ENCODE measurements at regions not wholly inside any gene's neighbourhood (a gene's known extent, or its start where the extent isn't known, plus 50 kb on each side); places are given as distances from the start of the nearest gene placed in this dataset.

- Histone ChIP-seq H3K4me3 (ENCODE audit: low read depth, low read length) (no peak overlapping the region), H3K9me3 (no peaks in the 10 kb centered on the region), H3K4me1 (no peaks in the 10 kb centered on the region), H3K36me3 (no peaks in the 10 kb centered on the region), H3K27me3 (no peaks in the 10 kb centered on the region)
- no peak for DNase-seq
- no peak for TF ChIP-seq CTCF (IDR thresholded peaks at IDR 0.05; ENCODE audit: low read depth, low read length)
Measured at GRCh38 chrX:141375011-141375760, 132.9 kb upstream of the SPANXC start.

- no peaks in the 10 kb centered on the region for H3K4me1 ChIP-seq
- DNase-seq, result no peak
- H3K27me3 ChIP-seq, result no peaks in the 10 kb centered on the region
- no peak overlapping the region for H3K4me3 ChIP-seq (ENCODE audit: low read depth, low read length)
- no peak for TF ChIP-seq CTCF (IDR thresholded peaks at IDR 0.05; ENCODE audit: low read depth, low read length)
- no peaks in the 10 kb centered on the region for H3K36me3 ChIP-seq
- H3K9me3 ChIP-seq, result no peaks in the 10 kb centered on the region
Measured at GRCh38 chrX:141341743-141342142, 99.4 kb upstream of the SPANXC start.

GRCh38 chrX:141341341-141341740, 99.0 kb upstream of the SPANXC start:
- H3K9me3 ChIP-seq, result no peaks in the 10 kb centered on the region
- H3K36me3 ChIP-seq, result no peaks in the 10 kb centered on the region
- H3K27me3 ChIP-seq, result no peaks in the 10 kb centered on the region
- no peaks in the 10 kb centered on the region for H3K4me1 ChIP-seq
- TF ChIP-seq CTCF (IDR thresholded peaks at IDR 0.05; ENCODE audit: low read depth, low read length), result no peak
- DNase-seq, result no peak
- H3K4me3 ChIP-seq (ENCODE audit: low read depth, low read length), result no peak overlapping the region

GRCh38 chrX:141320801-141321200, 78.5 kb upstream of the SPANXC start:
- H3K36me3 ChIP-seq, result no peaks in the 10 kb centered on the region
- H3K4me3 ChIP-seq (ENCODE audit: low read depth, low read length), result no peak overlapping the region
- no peaks in the 10 kb centered on the region for H3K4me1 ChIP-seq
- TF ChIP-seq CTCF (IDR thresholded peaks at IDR 0.05; ENCODE audit: low read depth, low read length), result no peak
- H3K27me3 ChIP-seq, result no peaks in the 10 kb centered on the region
- DNase-seq, result no peak
- no peaks in the 10 kb centered on the region for H3K9me3 ChIP-seq

GRCh38 chrX:141314441-141314840, 72.1 kb upstream of the SPANXC start:
- Histone ChIP-seq H3K4me3 (ENCODE audit: low read depth, low read length) (no peak overlapping the region), H3K9me3 (no peaks in the 10 kb centered on the region), H3K4me1 (no peaks in the 10 kb centered on the region), H3K27me3 (no peaks in the 10 kb centered on the region), H3K36me3 (no peaks in the 10 kb centered on the region)
- no peak for TF ChIP-seq CTCF (IDR thresholded peaks at IDR 0.05; ENCODE audit: low read depth, low read length)
- DNase-seq, result no peak

GRCh38 chrX:141301017-141301416, 58.7 kb upstream of the SPANXC start:
- Histone ChIP-seq H3K36me3 (no peaks in the 10 kb centered on the region), H3K9me3 (no peaks in the 10 kb centered on the region), H3K4me3 (ENCODE audit: low read depth, low read length) (no peak overlapping the region), H3K27me3 (no peaks in the 10 kb centered on the region), H3K4me1 (no peaks in the 10 kb centered on the region)
- DNase-seq, result no peak
- TF ChIP-seq CTCF (IDR thresholded peaks at IDR 0.05; ENCODE audit: low read depth, low read length), result no peak

Measured in BE2C (cell line).